GM18511 (cell line): ENCODE measurements at regions not wholly inside any gene's neighbourhood (a gene's known extent, or its start where the extent isn't known, plus 50 kb on each side); places are given as distances from the start of the nearest gene placed in this dataset.
"Not testable (repeated sequence)": the region's sequence is repeated elsewhere in the genome, so short reads cannot be mapped to it uniquely, and the experiment has no call there.

Source experiments
- ATAC-seq: cut with Tn5 transposase; IDR thresholded peaks from one replicate; pipeline ENCODE4 v1.9.1; 2021; ENCODE audit warnings: mild to moderate bottlenecking, moderate library complexity; ENCODE audit not compliant: unreplicated experiment

DNA sequence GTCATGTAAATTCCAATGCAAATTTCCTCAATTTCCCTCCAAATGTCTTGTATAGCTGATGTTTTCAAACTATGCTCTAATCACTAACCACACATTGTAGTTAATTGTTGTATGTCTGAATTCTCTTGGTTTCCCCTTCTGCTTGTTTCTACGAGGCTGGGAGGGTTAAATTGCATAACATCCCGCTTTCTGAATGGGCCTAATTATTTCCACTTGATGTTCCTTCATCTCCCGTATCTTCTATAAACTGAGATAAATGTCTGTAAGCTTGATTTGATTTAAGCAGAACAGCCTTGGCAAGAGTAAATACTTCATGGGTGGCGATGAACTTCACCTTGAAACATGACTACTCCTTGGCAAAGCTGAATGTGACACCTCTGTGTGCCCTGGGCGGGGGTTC is 72.2 kb downstream of the SERINC2 start:
- no peak for ATAC-seq

GRCh38 chr1:31487143-31487542 is 74.1 kb downstream of the SERINC2 start:
- no peak for ATAC-seq

GRCh38 chr1:31487721-31488293 is 74.8 kb downstream of the SERINC2 start:
- ATAC-seq, result no peak

GRCh38 chr1:31488528-31488927 is 75.5 kb downstream of the SERINC2 start:
- no peak for ATAC-seq

DNA sequence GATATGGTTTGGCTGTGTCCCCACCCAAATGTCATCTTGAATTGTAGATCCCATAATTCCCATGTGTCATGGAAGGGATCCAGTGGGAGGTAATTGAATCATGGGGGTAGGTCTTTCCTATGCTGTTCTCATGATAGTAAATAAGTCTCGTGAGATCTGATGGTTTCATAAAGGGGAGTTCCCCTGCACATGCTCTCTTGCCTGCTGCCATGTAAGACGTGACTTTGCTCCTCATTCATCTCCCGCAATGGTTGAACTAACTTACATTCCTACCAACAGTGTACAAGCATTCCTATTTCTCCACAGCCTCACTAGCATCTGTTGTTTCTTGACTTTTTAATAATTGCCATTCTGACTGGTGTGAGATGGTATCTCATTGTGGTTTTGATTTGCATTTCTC is 76.6 kb downstream of the SERINC2 start:
- not testable (repeated sequence) for ATAC-seq

DNA sequence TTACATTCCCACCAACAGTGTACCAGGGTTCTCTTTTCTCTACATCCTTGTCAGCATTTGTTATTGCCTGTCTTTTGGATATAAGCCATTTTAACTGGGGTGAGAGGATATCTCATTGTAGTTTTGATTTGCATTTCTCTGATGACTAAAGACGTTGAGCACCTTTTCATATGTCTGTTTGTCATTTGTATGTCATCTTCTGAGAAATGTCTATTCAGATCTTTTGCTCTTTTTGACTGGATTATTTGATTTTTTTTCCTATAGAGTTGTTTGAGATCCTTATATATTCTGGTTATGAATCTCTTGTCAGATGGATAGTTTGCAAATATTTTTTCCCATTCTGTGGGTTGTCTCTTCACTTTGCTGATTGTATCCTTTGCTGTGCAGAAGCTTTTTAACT is 77.6 kb downstream of the SERINC2 start:
- not testable (repeated sequence) for ATAC-seq

- ATAC-seq, result not testable (repeated sequence)
Observed at GRCh38 chr1:31495351-31495750, 81.0 kb upstream of the TINAGL1 start.

DNA sequence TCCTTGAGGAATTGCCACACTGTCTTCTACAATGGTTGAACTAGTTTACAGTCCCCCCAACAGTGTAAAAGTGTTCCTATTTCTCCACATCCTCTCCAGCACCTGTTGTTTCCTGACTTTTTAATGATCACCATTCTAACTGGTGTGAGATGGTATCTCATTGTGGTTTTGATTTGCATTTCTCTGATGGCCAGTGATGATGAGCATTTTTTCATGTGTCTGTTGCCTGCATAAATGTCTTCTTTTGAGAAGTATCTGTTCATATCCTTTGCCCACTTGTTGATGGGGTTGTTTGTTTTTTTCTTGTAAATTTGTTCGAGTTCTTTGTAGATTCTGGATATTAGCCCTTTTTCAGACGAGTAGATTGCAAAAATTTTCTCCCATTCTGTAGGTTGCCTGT is 80.5 kb upstream of the TINAGL1 start:
- ATAC-seq, result not testable (repeated sequence)

GRCh38 chr1:31497601-31498000 is 78.7 kb upstream of the TINAGL1 start:
- ATAC-seq, result no peak

DNA sequence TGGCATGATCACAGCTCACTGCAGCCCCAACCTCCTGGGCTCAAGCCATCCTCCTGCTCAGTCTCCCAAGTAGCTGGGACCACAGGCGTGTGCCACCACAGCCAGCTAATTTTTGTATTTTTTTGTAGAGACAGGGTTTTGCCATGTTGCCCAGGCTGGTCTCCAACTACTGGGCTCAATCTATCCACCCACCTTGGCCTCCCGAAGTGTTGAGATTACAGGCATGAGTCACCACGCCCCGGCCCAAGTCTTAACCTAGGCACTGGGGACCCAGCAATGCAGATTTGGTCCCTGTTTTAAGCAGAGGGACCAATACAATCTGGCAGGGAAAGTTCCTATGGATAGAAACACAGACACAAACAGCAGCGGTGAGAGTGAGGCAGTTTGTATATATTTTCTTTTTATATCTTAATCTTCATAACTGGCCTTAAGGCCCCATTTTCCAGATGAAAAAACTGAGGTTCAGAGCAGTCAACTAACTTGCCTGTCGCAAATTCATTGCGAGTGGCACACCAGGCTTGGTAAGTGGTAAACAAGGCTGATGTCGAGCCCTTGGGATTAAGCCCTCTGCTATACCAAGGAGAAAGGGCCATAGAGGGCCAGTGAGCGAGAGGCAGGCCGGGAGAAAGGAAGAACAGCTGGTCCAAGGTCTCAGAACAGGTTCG is 77.8 kb upstream of the TINAGL1 start:
- ATAC-seq, result no peak

DNA sequence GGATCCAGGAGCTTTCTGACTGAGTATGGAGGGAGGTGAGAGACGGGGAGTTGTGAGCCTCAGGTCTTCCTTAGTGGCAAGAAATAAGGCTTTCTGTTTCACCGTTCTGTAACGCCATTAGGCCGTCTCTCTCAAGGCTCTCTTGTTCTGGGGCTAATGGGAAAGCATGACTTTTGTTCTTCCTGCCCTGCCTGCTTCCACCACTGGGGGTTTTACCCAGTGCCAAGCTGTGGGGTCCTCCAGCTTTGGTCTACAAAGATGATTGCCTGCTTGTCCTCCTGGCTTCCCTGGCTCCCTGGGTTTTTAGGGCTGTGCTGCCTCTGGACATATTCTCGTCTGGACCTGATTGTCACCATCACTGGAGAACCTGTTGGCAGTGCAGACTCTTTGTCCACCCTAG is 74.8 kb upstream of the TINAGL1 start:
- no peak for ATAC-seq

DNA sequence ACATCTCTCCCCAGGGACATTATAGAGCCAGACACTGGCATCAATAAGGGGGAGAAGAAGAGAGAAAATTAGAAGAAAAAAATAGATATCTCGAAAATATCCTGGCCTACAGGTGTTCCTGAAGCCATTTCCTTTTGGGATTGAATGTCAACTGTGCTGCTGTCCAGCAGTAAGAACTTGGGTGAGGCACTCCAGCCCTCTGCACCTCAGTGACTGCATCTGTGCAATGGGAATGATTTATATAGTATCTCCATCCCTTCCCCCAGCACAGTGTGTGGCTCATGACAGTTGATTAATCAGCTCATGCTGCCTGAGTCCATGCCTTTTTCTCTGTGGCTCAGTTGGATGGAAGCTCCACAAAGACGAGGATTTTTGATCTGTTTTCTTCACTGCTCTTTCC is 74.1 kb upstream of the TINAGL1 start:
- ATAC-seq, result no peak

DNA sequence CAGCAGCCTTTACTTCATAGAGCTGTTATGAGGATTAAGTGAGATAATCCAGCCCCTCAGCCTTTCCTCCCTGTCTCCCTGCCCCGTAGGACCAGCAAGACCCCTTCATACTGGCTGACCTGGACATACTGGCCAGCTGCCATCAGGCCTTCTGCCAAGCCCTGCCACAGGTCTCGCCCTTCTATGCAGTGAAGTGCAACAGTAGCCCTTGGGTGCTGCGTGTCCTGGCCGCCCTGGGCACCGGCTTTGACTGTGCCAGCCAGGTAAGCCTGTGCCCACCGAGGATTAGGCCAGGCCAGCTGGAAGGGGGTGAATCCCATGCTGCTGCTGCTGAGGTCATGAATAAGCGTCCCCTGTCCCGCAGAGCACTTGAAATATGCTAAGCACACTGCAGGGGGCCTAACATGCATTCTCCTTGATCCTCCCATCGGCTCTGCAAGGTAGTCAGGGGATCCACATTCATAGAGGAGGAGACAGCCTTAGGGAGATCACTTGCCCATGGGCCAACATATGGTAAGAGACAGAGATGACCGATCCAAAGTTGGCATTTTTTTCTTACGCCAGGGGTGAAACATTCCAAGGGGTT is 73.3 kb upstream of the TINAGL1 start:
- ATAC-seq, result no peak

DNA sequence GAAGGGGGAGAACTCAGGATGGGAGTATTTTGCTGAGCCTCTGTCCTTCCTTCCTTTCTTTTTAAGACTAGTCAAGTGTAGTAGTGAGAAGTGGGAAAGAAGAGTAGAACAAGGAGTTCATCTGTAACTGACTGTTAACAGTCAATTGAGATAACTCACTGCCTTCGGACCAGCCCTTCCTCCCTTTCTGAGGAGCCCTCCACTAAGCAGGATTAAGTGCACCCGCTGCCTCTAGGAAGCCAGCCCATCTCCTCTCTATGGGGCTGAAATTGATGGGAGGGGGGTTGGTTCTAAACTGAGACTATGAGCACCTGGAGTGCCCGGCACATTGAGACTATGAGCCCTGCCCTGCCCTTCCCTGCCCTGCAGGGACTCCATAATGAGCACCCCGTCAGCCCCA is 72.7 kb upstream of the TINAGL1 start:
- ATAC-seq, result no peak

- ATAC-seq, result no peak
Observed at GRCh38 chr1:31504001-31504400, 72.3 kb upstream of the TINAGL1 start.

DNA sequence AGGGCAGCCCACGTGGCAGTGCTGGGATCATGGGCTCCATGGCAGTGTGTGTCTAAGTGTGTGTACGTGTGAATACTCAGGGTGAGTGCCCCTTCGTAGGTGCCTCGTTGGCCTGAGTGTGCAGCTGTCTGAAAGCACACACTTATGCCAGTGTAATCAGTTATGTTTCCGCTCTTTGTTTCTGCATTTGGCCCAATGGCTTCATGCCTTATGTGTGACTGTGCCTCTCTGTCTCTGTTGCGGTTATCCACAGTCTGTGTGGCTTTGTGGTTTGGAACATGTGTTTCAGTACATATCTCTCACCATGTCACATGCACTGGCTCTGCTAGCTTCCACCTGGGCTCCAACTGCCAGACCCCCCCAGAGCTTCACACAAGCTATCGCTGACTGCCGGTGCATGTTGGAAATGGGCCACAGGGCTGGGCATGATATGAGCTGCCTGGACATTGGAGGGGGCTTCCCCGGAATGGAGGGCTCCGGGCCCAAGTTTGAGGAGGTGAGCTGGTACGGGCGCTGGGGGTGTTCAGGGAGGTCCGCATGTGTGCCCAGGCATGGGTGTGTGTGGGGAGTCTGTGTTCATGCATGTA is 70.3 kb upstream of the TINAGL1 start:
- ATAC-seq, result peak; percentile 74

GRCh38 chr1:31507221-31507620 is 69.1 kb upstream of the TINAGL1 start:
- no peak for ATAC-seq

DNA sequence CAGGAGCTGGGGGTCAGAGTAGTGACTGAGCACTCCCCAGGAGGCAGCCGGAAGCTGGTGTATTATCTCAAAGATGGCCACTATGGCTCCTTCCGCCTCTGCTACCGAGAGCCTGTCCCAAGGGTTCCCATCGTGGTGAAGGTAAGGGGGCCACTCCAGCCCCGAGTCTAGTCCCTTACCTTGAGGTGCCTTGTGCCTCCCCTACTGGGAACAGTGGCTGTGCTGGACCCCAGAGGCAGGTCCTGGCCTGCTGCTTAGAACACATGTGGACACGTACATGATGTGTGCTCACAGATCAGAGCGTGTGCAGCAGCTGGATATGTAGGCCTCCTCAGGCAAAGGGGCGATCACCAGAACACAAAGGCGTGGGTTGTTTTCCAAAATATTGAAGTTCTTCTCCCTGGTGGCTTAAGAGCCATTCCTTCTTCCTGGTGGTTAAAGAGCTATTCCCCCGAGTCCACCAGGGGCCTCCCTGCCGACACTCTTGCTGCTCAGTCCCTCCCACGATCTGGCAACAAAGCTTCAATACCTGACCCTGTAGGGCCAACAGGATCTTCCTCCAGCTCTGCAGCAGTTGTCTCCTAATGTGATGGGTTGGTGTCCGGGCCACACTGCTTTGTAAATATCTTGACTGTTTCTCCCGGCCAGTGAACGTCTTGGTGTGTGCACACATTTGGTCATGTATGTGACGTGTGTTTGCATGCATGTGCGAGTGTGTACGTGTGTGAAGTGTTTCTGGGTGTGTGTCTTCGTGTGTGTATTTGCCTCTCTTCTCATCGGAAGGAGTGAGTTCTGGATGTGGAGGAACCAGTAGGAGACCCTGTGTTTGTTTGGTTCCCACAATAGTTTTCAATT is 68.4 kb upstream of the TINAGL1 start:
- no peak for ATAC-seq

DNA sequence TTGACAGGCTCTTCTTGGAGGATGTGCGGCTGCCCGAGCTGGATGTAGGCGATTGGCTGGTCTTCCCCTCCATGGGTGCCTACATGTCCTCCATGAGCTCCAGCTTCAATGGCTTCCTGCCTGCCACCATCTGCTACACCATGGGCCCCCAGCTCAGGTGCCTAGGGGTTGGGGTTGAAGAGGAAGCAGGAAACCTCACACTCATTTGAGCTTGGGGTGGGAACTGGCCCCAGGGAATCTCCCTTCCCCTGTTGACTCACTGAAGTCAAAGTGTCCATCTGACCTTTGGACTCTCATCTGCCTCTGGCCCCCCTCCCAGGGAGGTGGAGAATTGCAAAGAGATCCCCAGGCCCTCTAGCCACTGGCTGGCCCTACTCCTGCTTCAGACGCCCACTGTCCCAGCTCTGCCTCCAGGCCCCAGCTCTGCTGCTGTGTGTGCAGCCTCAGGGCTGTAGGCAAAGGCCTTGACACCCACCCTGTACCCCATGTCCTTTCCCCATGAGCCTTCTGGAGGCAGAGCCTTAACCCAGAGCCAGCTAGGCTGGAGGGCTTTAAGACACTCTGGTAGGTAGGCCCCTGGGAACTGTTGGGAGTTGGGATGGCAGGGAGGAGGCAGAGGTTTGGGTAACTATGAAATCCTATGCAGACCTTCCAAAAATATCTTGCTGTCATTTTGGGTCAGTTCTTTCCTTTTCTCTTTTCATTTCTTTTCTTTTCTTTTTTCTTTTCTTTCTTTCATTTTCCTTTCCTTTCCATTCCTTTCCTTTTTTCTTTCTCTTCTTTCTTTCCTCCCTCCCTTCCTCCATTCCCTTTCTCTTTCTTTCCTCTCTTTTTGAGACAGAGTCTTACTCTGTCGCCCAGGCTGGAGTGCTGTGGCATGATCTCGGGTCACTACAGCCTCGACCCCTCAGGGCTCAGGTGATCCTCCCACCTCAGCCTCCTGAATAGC is 66.9 kb upstream of the TINAGL1 start:
- peak; percentile 47 for ATAC-seq

DNA sequence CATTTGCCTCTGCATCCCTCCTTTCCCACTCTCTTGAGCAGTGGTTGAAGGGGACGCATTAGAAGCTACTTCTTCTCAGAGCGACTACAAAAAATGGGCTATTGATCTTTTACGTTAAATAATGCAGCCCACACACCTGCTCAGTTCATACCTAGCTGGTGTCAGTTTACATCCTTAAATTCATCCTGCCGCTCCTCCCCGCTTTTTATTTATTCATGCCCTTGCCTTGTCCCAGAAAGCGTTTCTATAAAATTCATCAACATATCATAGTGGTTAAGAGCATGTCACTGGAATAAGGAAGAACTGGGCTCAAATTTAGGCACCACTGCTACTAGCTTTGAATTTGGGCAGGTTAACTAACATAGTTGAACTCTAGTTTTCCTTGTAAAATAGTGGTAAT is 66.0 kb upstream of the TINAGL1 start:
- ATAC-seq, result no peak
